ENCODE measurements at regions not wholly inside any gene's neighbourhood (a gene's known extent, or its start where the extent isn't known, plus 50 kb on each side); places are given as distances from the start of the nearest gene placed in this dataset.

GRCh38 chr3:162087361-162087760, 590.8 kb downstream of the OTOL1 start:
- no peak for DNase-seq (ENCODE audit: low read depth)

GRCh38 chr3:162092751-162093150, 596.1 kb downstream of the OTOL1 start:
- no peak overlapping the region for H3K4me3 ChIP-seq (ENCODE audit: control insufficient read depth, low read depth, low read length)
- no peak for DNase-seq (ENCODE audit: low read depth)
- no peak for TF ChIP-seq CTCF (IDR thresholded peaks at IDR 0.05; ENCODE audit: control insufficient read depth, insufficient read depth, low read depth, low read length, missing control alignments)

More at GRCh38 chr3:162087361-162087760, 590.8 kb downstream of the OTOL1 start:
- TF ChIP-seq CTCF (IDR thresholded peaks at IDR 0.05; ENCODE audit: control insufficient read depth, insufficient read depth, low read depth, low read length, missing control alignments), result no peak
- H3K4me3 ChIP-seq (ENCODE audit: control insufficient read depth, low read depth, low read length), result no peak overlapping the region

- TF ChIP-seq CTCF (IDR thresholded peaks at IDR 0.05; ENCODE audit: control insufficient read depth, insufficient read depth, low read depth, low read length, missing control alignments), result no peak
- H3K4me3 ChIP-seq (ENCODE audit: control insufficient read depth, low read depth, low read length), result no peak overlapping the region
- no peak for DNase-seq (ENCODE audit: low read depth)
Observed at GRCh38 chr3:162094301-162094700, 597.7 kb downstream of the OTOL1 start.

- no peak for DNase-seq (ENCODE audit: low read depth)
- no peak for TF ChIP-seq CTCF (IDR thresholded peaks at IDR 0.05; ENCODE audit: control insufficient read depth, insufficient read depth, low read depth, low read length, missing control alignments)
- no peak overlapping the region for H3K4me3 ChIP-seq (ENCODE audit: control insufficient read depth, low read depth, low read length)
Observed at GRCh38 chr3:162096874-162097273, 600.3 kb downstream of the OTOL1 start.

GRCh38 chr3:162103808-162104207, 607.2 kb downstream of the OTOL1 start:
- no peak for DNase-seq (ENCODE audit: low read depth)
- TF ChIP-seq CTCF (IDR thresholded peaks at IDR 0.05; ENCODE audit: control insufficient read depth, insufficient read depth, low read depth, low read length, missing control alignments), result no peak
- no peak overlapping the region for H3K4me3 ChIP-seq (ENCODE audit: control insufficient read depth, low read depth, low read length)

- no peak for DNase-seq (ENCODE audit: low read depth)
- no peak for TF ChIP-seq CTCF (IDR thresholded peaks at IDR 0.05; ENCODE audit: control insufficient read depth, insufficient read depth, low read depth, low read length, missing control alignments)
- H3K4me3 ChIP-seq (ENCODE audit: control insufficient read depth, low read depth, low read length), result no peak overlapping the region
Observed at GRCh38 chr3:162111861-162112260, 615.3 kb downstream of the OTOL1 start.

- DNase-seq (ENCODE audit: low read depth), result no peak
- no peak for TF ChIP-seq CTCF (IDR thresholded peaks at IDR 0.05; ENCODE audit: control insufficient read depth, insufficient read depth, low read depth, low read length, missing control alignments)
- H3K4me3 ChIP-seq (ENCODE audit: control insufficient read depth, low read depth, low read length), result no peak overlapping the region
Observed at GRCh38 chr3:162112719-162113118, 616.1 kb downstream of the OTOL1 start.
